ENCODE measurements at regions not wholly inside any gene's neighbourhood (a gene's known extent, or its start where the extent isn't known, plus 50 kb on each side); places are given as distances from the start of the nearest gene placed in this dataset.

DNA sequence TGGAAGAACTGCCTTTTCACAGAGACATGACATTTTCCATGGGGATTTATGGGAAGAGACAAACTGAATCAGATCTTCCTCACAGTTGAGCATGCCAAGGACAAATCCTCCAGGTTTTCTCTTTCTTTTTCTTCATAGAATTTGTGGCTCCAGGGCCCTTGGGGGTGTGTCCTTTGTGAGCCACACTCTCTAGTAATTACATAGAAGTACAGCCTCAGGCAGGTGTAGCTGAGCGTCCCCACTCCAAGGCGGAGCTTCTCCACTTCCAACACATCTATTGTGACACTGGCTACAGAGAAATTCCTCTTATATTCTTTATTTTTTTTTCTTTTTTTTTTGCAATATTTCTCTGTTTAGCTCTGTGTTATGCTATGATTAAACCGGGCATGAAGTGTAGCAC lies 420.5 kb upstream of the CD180 start:
- no peaks in the 10 kb centered on the region for H3K27me3 ChIP-seq (ENCODE audit: insufficient read depth, low read depth, severe bottlenecking)
- TF ChIP-seq, protein P1, sequence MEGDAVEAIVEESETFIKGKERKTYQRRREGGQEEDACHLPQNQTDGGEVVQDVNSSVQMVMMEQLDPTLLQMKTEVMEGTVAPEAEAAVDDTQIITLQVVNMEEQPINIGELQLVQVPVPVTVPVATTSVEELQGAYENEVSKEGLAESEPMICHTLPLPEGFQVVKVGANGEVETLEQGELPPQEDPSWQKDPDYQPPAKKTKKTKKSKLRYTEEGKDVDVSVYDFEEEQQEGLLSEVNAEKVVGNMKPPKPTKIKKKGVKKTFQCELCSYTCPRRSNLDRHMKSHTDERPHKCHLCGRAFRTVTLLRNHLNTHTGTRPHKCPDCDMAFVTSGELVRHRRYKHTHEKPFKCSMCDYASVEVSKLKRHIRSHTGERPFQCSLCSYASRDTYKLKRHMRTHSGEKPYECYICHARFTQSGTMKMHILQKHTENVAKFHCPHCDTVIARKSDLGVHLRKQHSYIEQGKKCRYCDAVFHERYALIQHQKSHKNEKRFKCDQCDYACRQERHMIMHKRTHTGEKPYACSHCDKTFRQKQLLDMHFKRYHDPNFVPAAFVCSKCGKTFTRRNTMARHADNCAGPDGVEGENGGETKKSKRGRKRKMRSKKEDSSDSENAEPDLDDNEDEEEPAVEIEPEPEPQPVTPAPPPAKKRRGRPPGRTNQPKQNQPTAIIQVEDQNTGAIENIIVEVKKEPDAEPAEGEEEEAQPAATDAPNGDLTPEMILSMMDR (IDR thresholded peaks at IDR 0.05; ENCODE audit: low read depth, low read length): no peak
- no peaks in the 10 kb centered on the region for H3K9me3 ChIP-seq (ENCODE audit: severe bottlenecking)
- no peak overlapping the region for H3K4me3 ChIP-seq (ENCODE audit: low read depth, low read length)
- DNase-seq: no peak
- no peak overlapping the region for H3K27ac ChIP-seq
- no peaks in the 10 kb centered on the region for H3K36me3 ChIP-seq

DNA sequence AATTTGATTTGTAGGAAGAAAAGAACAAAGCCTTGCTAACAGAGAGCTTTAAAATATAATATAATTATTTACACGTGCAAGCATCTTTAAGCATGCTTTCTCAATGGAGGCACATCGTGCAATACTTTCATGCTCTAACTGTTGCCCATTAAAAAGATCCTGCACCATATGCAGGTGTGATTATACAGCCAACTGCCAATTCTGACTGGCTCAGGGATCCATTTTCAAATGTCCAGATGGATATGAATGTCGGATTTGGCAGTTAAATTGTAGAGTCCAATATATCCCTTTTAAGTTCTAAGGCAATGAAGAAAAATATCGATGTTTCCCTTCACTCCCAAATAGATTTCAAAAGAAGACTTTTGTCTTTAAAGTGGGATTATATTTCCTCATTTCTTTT lies 416.4 kb upstream of the CD180 start:
- no peaks in the 10 kb centered on the region for H3K36me3 ChIP-seq
- DNase-seq: no peak
- H3K4me3 ChIP-seq (ENCODE audit: low read depth, low read length): no peak overlapping the region
- H3K27me3 ChIP-seq (ENCODE audit: insufficient read depth, low read depth, severe bottlenecking): no peaks in the 10 kb centered on the region
- H3K27ac ChIP-seq: no peak overlapping the region
- TF ChIP-seq, protein P1 (IDR thresholded peaks at IDR 0.05; ENCODE audit: low read depth, low read length): no peak
- no peaks in the 10 kb centered on the region for H3K9me3 ChIP-seq (ENCODE audit: severe bottlenecking)

DNA sequence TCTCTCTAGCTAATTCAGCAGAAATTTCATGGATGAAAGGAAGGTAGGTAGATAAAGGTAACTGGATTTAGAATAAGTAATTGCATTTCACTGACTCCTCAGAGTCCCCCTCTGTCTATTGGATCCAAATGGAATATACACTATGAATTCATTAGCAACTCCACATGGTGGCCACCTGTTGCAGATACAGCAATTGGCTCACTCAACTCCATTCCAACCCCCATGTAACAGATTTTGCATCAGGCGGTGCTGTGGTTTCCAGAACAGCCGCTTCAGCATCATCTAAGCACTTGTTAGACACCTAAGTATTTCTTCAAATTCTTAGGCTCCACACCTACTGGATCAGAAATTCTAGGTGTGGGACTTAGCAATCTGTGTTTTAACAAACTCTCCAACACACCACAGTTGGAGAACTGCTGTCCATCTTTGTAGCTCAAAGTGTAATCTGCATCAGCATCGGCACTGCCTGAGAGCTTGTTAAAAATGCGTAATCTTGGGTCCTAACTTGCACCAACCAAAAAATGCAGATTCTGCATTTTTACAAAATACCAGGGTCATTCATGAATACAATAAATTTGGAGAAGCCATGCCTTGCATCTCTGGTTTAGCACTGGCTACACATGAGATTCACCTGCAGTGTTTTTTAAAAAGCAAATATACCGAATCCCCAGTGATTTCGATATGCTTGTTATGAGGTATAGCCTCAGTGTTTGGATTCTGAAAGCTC lies 413.8 kb upstream of the CD180 start:
- Histone ChIP-seq H3K9me3 (ENCODE audit: severe bottlenecking) (no peaks in the 10 kb centered on the region), H3K27me3 (ENCODE audit: insufficient read depth, low read depth, severe bottlenecking) (no peaks in the 10 kb centered on the region), H3K4me3 (ENCODE audit: low read depth, low read length) (no peak overlapping the region), H3K36me3 (no peaks in the 10 kb centered on the region), H3K27ac (no peak overlapping the region)
- TF ChIP-seq, protein P1 (IDR thresholded peaks at IDR 0.05; ENCODE audit: low read depth, low read length): no peak
- no peak for DNase-seq

DNA sequence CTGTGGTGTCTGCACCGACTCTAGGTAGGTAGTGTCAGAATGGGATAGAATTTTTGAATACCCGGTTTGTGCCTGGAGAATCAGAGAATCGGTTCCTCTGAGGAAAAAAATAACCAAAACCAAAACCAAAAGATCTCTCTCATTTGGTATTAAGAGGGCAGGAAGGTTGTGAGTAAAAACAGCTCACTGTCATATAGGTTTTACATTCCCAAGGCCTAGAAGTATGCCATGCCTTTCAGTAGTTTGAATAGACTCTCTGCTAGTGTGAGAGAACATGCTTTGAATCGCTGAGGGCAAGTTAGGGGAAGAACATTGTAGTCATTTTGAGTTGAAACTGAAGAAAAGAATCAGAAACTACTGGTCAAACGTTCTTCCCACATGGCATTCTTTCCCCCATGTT lies 411.4 kb upstream of the CD180 start:
- Histone ChIP-seq H3K27me3 (ENCODE audit: insufficient read depth, low read depth, severe bottlenecking) (no peaks in the 10 kb centered on the region), H3K4me3 (ENCODE audit: low read depth, low read length) (no peak overlapping the region), H3K9me3 (ENCODE audit: severe bottlenecking) (no peaks in the 10 kb centered on the region), H3K36me3 (no peaks in the 10 kb centered on the region), H3K27ac (no peak overlapping the region)
- no peak for DNase-seq
- TF ChIP-seq, protein P1 (IDR thresholded peaks at IDR 0.05; ENCODE audit: low read depth, low read length): no peak

DNA sequence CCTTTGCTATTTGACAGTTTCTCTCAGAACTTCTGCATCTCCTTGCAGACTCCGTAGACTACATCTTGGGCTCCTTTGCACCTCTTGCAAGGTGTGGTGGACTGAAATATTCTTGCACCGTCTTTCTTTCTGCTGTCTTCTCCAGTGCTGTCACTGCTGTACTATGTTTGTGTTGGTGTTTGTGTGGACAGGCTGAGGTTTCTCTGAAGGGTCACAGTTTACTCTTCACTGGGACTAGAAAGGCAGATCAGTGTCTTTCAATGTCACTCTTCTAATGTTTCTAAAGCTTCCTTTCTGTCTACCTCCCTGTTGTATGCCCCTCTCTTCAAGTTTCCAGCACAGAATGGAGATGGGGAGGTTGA lies 410.0 kb upstream of the CD180 start:
- no peaks in the 10 kb centered on the region for H3K36me3 ChIP-seq
- no peaks in the 10 kb centered on the region for H3K27me3 ChIP-seq (ENCODE audit: insufficient read depth, low read depth, severe bottlenecking)
- DNase-seq: no peak
- no peaks in the 10 kb centered on the region for H3K9me3 ChIP-seq (ENCODE audit: severe bottlenecking)
- TF ChIP-seq, protein P1 (IDR thresholded peaks at IDR 0.05; ENCODE audit: low read depth, low read length): no peak
- H3K4me3 ChIP-seq (ENCODE audit: low read depth, low read length): no peak overlapping the region
- no peak overlapping the region for H3K27ac ChIP-seq

Measured in WERI-Rb-1 (cell line).